GM19328 (cell line): ENCODE measurements at regions not wholly inside any gene's neighbourhood (a gene's known extent, or its start where the extent isn't known, plus 50 kb on each side); places are given as distances from the start of the nearest gene placed in this dataset.

Source experiments
- ATAC-seq: cut with Tn5 transposase; IDR thresholded peaks from one replicate; pipeline ENCODE4 v1.9.1; 2021; ENCODE audit warnings: mild to moderate bottlenecking, moderate library complexity; ENCODE audit not compliant: unreplicated experiment

GRCh38 chr7:155882596-155882995 lies 70.3 kb upstream of the SHH start:
- ATAC-seq = no peak

GRCh38 chr7:155881471-155882350 lies 69.4 kb upstream of the SHH start:
- no peak for ATAC-seq

- ATAC-seq = no peak
These were observed 68.5 kb upstream of the SHH start for GRCh38 chr7:155880721-155881120.

GRCh38 chr7:155879592-155879991 lies 67.3 kb upstream of the SHH start:
- no peak for ATAC-seq

GRCh38 chr7:155878674-155879073 lies 66.4 kb upstream of the SHH start:
- no peak for ATAC-seq

GRCh38 chr7:155878250-155878649 lies 66.0 kb upstream of the SHH start:
- no peak for ATAC-seq

- no peak for ATAC-seq
These were observed 64.9 kb upstream of the SHH start for GRCh38 chr7:155877167-155877566.

- ATAC-seq = no peak
These were observed 62.1 kb upstream of the SHH start for GRCh38 chr7:155874411-155874810.

GRCh38 chr7:155874010-155874409 lies 61.7 kb upstream of the SHH start:
- no peak for ATAC-seq

- no peak for ATAC-seq
These were observed 60.6 kb upstream of the SHH start for GRCh38 chr7:155872678-155873369.

- ATAC-seq = no peak
These were observed 58.9 kb upstream of the SHH start for GRCh38 chr7:155871211-155871610.

- no peak for ATAC-seq
These were observed 58.3 kb upstream of the SHH start for GRCh38 chr7:155870334-155871180.

- no peak for ATAC-seq
These were observed 57.5 kb upstream of the SHH start for GRCh38 chr7:155869784-155870076.

GRCh38 chr7:155868955-155869783 lies 56.9 kb upstream of the SHH start:
- ATAC-seq = no peak

GRCh38 chr7:155867734-155868400 lies 55.6 kb upstream of the SHH start:
- no peak for ATAC-seq

GRCh38 chr7:155867280-155867679 lies 55.0 kb upstream of the SHH start:
- no peak for ATAC-seq

- ATAC-seq = no peak
These were observed 53.7 kb upstream of the SHH start for GRCh38 chr7:155865830-155866525.

- no peak for ATAC-seq
These were observed 52.9 kb upstream of the SHH start for GRCh38 chr7:155864991-155865690.
